ENCODE measurements at regions not wholly inside any gene's neighbourhood (a gene's known extent, or its start where the extent isn't known, plus 50 kb on each side); places are given as distances from the start of the nearest gene placed in this dataset.

GRCh38 chr18:40851014-40851429 lies 1104.0 kb upstream of the PIK3C3 start:
- H3K9me3 ChIP-seq (ENCODE audit: low read length): no peaks in the 10 kb centered on the region
- no peaks in the 10 kb centered on the region for H3F3A ChIP-seq (ENCODE audit: insufficient read depth, low read length)
- no peaks in the 10 kb centered on the region for H3K9me2 ChIP-seq (ENCODE audit: low read depth, low read length)
- no peak overlapping the region for H2AFZ ChIP-seq (ENCODE audit: low read length)
- no peak overlapping the region for H3K9ac ChIP-seq (ENCODE audit: low read length)
- no peak overlapping the region for H3K27ac ChIP-seq (ENCODE audit: low read depth, low read length, poor library complexity, severe bottlenecking)
- no peaks in the 10 kb centered on the region for H3K27me3 ChIP-seq (ENCODE audit: insufficient read depth, low read length)
- no peaks in the 10 kb centered on the region for H3K4me1 ChIP-seq (ENCODE audit: insufficient read depth, low read length, severe bottlenecking)
- H3K4me3 ChIP-seq (ENCODE audit: low read depth, low read length, poor library complexity, severe bottlenecking): no peak overlapping the region
- no peaks in the 10 kb centered on the region for H3K79me2 ChIP-seq (ENCODE audit: insufficient read depth, low read length)
- TF ChIP-seq EZH2 (IDR thresholded peaks at IDR 0.05; ENCODE audit: borderline replicate concordance, low read length) (no peak), CTCF (IDR thresholded peaks at IDR 0.05; ENCODE audit: low read length) (no peak)
- no peak overlapping the region for H3K4me2 ChIP-seq (ENCODE audit: low read length)
- H3K36me3 ChIP-seq (ENCODE audit: insufficient read depth, low read length): no peaks in the 10 kb centered on the region
- no peaks in the 10 kb centered on the region for H4K20me1 ChIP-seq (ENCODE audit: insufficient read depth, low read length)

GRCh38 chr18:40849886-40850285 lies 1105.1 kb upstream of the PIK3C3 start:
- H3K4me3 ChIP-seq (ENCODE audit: low read depth, low read length, poor library complexity, severe bottlenecking): no peak overlapping the region
- H3K4me2 ChIP-seq (ENCODE audit: low read length): no peak overlapping the region

GRCh38 chr18:40841467-40841866 lies 1113.6 kb upstream of the PIK3C3 start:
- no peak overlapping the region for H3K4me3 ChIP-seq (ENCODE audit: low read depth, low read length, poor library complexity, severe bottlenecking)
- H3K27me3 ChIP-seq (ENCODE audit: insufficient read depth, low read length): no peaks in the 10 kb centered on the region
- no peak for TF ChIP-seq EZH2 (IDR thresholded peaks at IDR 0.05; ENCODE audit: borderline replicate concordance, low read length)
- no peaks in the 10 kb centered on the region for H3K4me1 ChIP-seq (ENCODE audit: insufficient read depth, low read length, severe bottlenecking)
- H3F3A ChIP-seq (ENCODE audit: insufficient read depth, low read length): no peaks in the 10 kb centered on the region
- H3K27ac ChIP-seq (ENCODE audit: low read depth, low read length, poor library complexity, severe bottlenecking): no peak overlapping the region
- no peaks in the 10 kb centered on the region for H3K79me2 ChIP-seq (ENCODE audit: insufficient read depth, low read length)
- H2AFZ ChIP-seq (ENCODE audit: low read length): no peak overlapping the region
- no peaks in the 10 kb centered on the region for H4K20me1 ChIP-seq (ENCODE audit: insufficient read depth, low read length)
- no peak overlapping the region for H3K4me2 ChIP-seq (ENCODE audit: low read length)
- no peaks in the 10 kb centered on the region for H3K9me3 ChIP-seq (ENCODE audit: low read length)
- no peaks in the 10 kb centered on the region for H3K9me2 ChIP-seq (ENCODE audit: low read depth, low read length)
- H3K36me3 ChIP-seq (ENCODE audit: insufficient read depth, low read length): no peaks in the 10 kb centered on the region
- H3K9ac ChIP-seq (ENCODE audit: low read length): no peak overlapping the region

More at GRCh38 chr18:40849886-40850285, 1105.1 kb upstream of the PIK3C3 start:
- Histone ChIP-seq H3K27me3 (ENCODE audit: insufficient read depth, low read length) (no peaks in the 10 kb centered on the region), H3K9ac (ENCODE audit: low read length) (no peak overlapping the region), H3K4me1 (ENCODE audit: insufficient read depth, low read length, severe bottlenecking) (no peaks in the 10 kb centered on the region), H3K27ac (ENCODE audit: low read depth, low read length, poor library complexity, severe bottlenecking) (no peak overlapping the region), H3K36me3 (ENCODE audit: insufficient read depth, low read length) (no peaks in the 10 kb centered on the region), H2AFZ (ENCODE audit: low read length) (no peak overlapping the region), H3K9me3 (ENCODE audit: low read length) (no peaks in the 10 kb centered on the region), H3K79me2 (ENCODE audit: insufficient read depth, low read length) (no peaks in the 10 kb centered on the region), H4K20me1 (ENCODE audit: insufficient read depth, low read length) (no peaks in the 10 kb centered on the region), H3K9me2 (ENCODE audit: low read depth, low read length) (no peaks in the 10 kb centered on the region), H3F3A (ENCODE audit: insufficient read depth, low read length) (no peaks in the 10 kb centered on the region)
- TF ChIP-seq CTCF (IDR thresholded peaks at IDR 0.05; ENCODE audit: low read length) (no peak), EZH2 (IDR thresholded peaks at IDR 0.05; ENCODE audit: borderline replicate concordance, low read length) (no peak)

GRCh38 chr18:40841063-40841462 lies 1114.0 kb upstream of the PIK3C3 start:
- TF ChIP-seq CTCF (IDR thresholded peaks at IDR 0.05; ENCODE audit: low read length) (no peak), EZH2 (IDR thresholded peaks at IDR 0.05; ENCODE audit: borderline replicate concordance, low read length) (no peak)

More at GRCh38 chr18:40841063-40841462, 1114.0 kb upstream of the PIK3C3 start:
- H3K4me2 ChIP-seq (ENCODE audit: low read length): no peak overlapping the region
- H3K9ac ChIP-seq (ENCODE audit: low read length): no peak overlapping the region
- no peaks in the 10 kb centered on the region for H3K36me3 ChIP-seq (ENCODE audit: insufficient read depth, low read length)
- no peak overlapping the region for H3K4me3 ChIP-seq (ENCODE audit: low read depth, low read length, poor library complexity, severe bottlenecking)
- H3F3A ChIP-seq (ENCODE audit: insufficient read depth, low read length): no peaks in the 10 kb centered on the region
- no peak overlapping the region for H2AFZ ChIP-seq (ENCODE audit: low read length)
- H3K9me3 ChIP-seq (ENCODE audit: low read length): no peaks in the 10 kb centered on the region
- H3K27ac ChIP-seq (ENCODE audit: low read depth, low read length, poor library complexity, severe bottlenecking): no peak overlapping the region
- no peaks in the 10 kb centered on the region for H3K9me2 ChIP-seq (ENCODE audit: low read depth, low read length)
- H3K27me3 ChIP-seq (ENCODE audit: insufficient read depth, low read length): no peaks in the 10 kb centered on the region
- H4K20me1 ChIP-seq (ENCODE audit: insufficient read depth, low read length): no peaks in the 10 kb centered on the region
- H3K4me1 ChIP-seq (ENCODE audit: insufficient read depth, low read length, severe bottlenecking): no peaks in the 10 kb centered on the region
- H3K79me2 ChIP-seq (ENCODE audit: insufficient read depth, low read length): no peaks in the 10 kb centered on the region
